AG09309 (cell line): ENCODE measurements at regions not wholly inside any gene's neighbourhood (a gene's known extent, or its start where the extent isn't known, plus 50 kb on each side); places are given as distances from the start of the nearest gene placed in this dataset.

Experiments used
- DNase-seq: peaks from one replicate; pipeline ENCODE4 v3.0.0-alpha.2; 2010; ENCODE audit warnings: low read depth
- H3K4me3 ChIP-seq: 2 replicates; pipeline ENCODE4 v1.5.1; 2011; ENCODE audit warnings: mild to moderate bottlenecking, low read depth, low read length, moderate library complexity; ENCODE audit not compliant: control insufficient read depth
- CTCF ChIP-seq: IDR thresholded peaks from 2 replicates; pipeline ENCODE4 v1.5.1; 2011; ENCODE audit warnings: mild to moderate bottlenecking, low read depth, low read length, inconsistent platforms; ENCODE audit not compliant: insufficient read depth, control insufficient read depth; ENCODE audit errors: missing control alignments

- TF ChIP-seq CTCF, result no peak
- DNase-seq, result no peak
- H3K4me3 ChIP-seq, result no peak overlapping the region
Observed at GRCh38 chr18:7168408-7168807, 50.8 kb upstream of the LAMA1 start.
